HEK293 (cell line): ENCODE measurements at regions not wholly inside any gene's neighbourhood (a gene's known extent, or its start where the extent isn't known, plus 50 kb on each side); places are given as distances from the start of the nearest gene placed in this dataset.

Experiments used
- CTCF ChIA-PET: fragments of 350-600 bp; formaldehyde crosslinking; extraction: SDS; loops from one replicate; lab custom pipeline; 2021; ENCODE audit warnings: antibody characterized with exemption; lab: Yijun Ruan, JAX
- POLR2A ChIA-PET: fragments of 300-600 bp; formaldehyde crosslinking; extraction: SDS; loops from one replicate; lab custom pipeline; 2020; ENCODE audit warnings: antibody characterized with exemption, inconsistent platforms; lab: Yijun Ruan, JAX
- H3K27ac ChIP-seq: fragments of 200-500 bp; sonication (Bioruptor generic); 2 replicates; pipeline ENCODE4 v1.5.1; 2014; ENCODE audit warnings: low read depth, low read length, control low read depth, inconsistent platforms; ENCODE audit errors: extremely low read depth
- H3K36me3 ChIP-seq, 2 experiments: fragments of 200-500 bp in 1 of 2; sonication (Bioruptor generic) in 1 of 2; 1 replicate in 1 of 2; 2 replicates in 1 of 2; pipeline ENCODE4 v1.5.1; 2014 to 2017; ENCODE audit warnings: inconsistent platforms in 2 of 2, low read length in 2 of 2; ENCODE audit not compliant: control insufficient read depth in 2 of 2, insufficient read depth in 1 of 2
- H3K4me1 ChIP-seq: fragments of 200-500 bp; sonication (Bioruptor generic); 2 replicates; pipeline ENCODE4 v1.5.1; 2014; ENCODE audit warnings: mild to moderate bottlenecking, low read length, inconsistent platforms; ENCODE audit not compliant: control insufficient read depth, insufficient read depth
- H3K4me3 ChIP-seq: 2 replicates; pipeline ENCODE4 v1.5.1; 2011; ENCODE audit warnings: low read depth, mild to moderate bottlenecking, control low read depth, low read length, moderate library complexity
- H3K9me3 ChIP-seq: fragments of 200-500 bp; sonication (Bioruptor generic); 2 replicates; pipeline ENCODE4 v1.5.1; 2014; ENCODE audit warnings: low read depth, low read length, inconsistent platforms; ENCODE audit not compliant: control insufficient read depth, insufficient read depth
- FEZF1 ChIP-seq: fragments of 450-650 bp; formaldehyde crosslinking; IDR thresholded peaks from 2 replicates; pipeline ENCODE4 v1.5.1; 2016; ENCODE audit warnings: missing biosample characterization, missing genetic modification characterization
- GLIS1 ChIP-seq: fragments of 450-650 bp; formaldehyde crosslinking; IDR thresholded peaks from 2 replicates; pipeline ENCODE4 v1.5.1; 2016; ENCODE audit warnings: missing biosample characterization, missing genetic modification characterization
- IKZF3 ChIP-seq: fragments of 450-650 bp; IDR thresholded peaks from 2 replicates; pipeline ENCODE4 v1.5.0; 2018; ENCODE audit warnings: missing biosample characterization, mild to moderate bottlenecking, missing genetic modification characterization, moderate library complexity
- KLF16 ChIP-seq: fragments of 450-650 bp; formaldehyde crosslinking; IDR thresholded peaks from 2 replicates; pipeline ENCODE4 v1.5.1; 2017; ENCODE audit warnings: missing biosample characterization, missing genetic modification characterization
- MZF1 ChIP-seq: fragments of 450-650 bp; formaldehyde crosslinking; IDR thresholded peaks from 2 replicates; pipeline ENCODE4 v1.5.1; 2017; ENCODE audit warnings: missing biosample characterization, missing genetic modification characterization, borderline replicate concordance
- SCRT1 ChIP-seq: fragments of 450-650 bp; formaldehyde crosslinking; IDR thresholded peaks from 2 replicates; pipeline ENCODE4 v1.5.1; 2016; ENCODE audit warnings: missing biosample characterization, missing genetic modification characterization, borderline replicate concordance
- SCRT2 ChIP-seq: fragments of 450-650 bp; formaldehyde crosslinking; IDR thresholded peaks from 2 replicates; pipeline ENCODE4 v1.5.1; 2016; ENCODE audit warnings: missing biosample characterization, missing genetic modification characterization
- TRIM28 ChIP-seq: IDR thresholded peaks from 2 replicates; pipeline ENCODE4 v1.6.1; 2011; ENCODE audit warnings: low read length, control low read depth, borderline replicate concordance
- ZBTB8A ChIP-seq: fragments of 450-650 bp; formaldehyde crosslinking; IDR thresholded peaks from 2 replicates; pipeline ENCODE4 v1.5.1; 2016; ENCODE audit warnings: missing biosample characterization, missing genetic modification characterization
- ZFP41 ChIP-seq: fragments of 450-650 bp; formaldehyde crosslinking; IDR thresholded peaks from 2 replicates; pipeline ENCODE4 v1.5.1; 2016; ENCODE audit warnings: missing biosample characterization, missing genetic modification characterization, borderline replicate concordance
- ZNF10 ChIP-seq: fragments of 450-650 bp; formaldehyde crosslinking; IDR thresholded peaks from 2 replicates; pipeline ENCODE4 v1.5.1; 2017; ENCODE audit warnings: missing biosample characterization, missing genetic modification characterization
- ZNF112 ChIP-seq: fragments of 450-650 bp; formaldehyde crosslinking; IDR thresholded peaks from 2 replicates; pipeline ENCODE4 v1.5.0; 2017; ENCODE audit warnings: missing biosample characterization, missing genetic modification characterization
- ZNF19 ChIP-seq: fragments of 450-650 bp; formaldehyde crosslinking; IDR thresholded peaks from 2 replicates; pipeline ENCODE4; 2016; ENCODE audit warnings: missing biosample characterization, missing genetic modification characterization, low read depth
- ZNF335 ChIP-seq: fragments of 450-650 bp; formaldehyde crosslinking; conservative IDR thresholded peaks from 2 replicates; pipeline ENCODE4 v1.5.1; 2016; ENCODE audit warnings: missing biosample characterization, missing genetic modification characterization
- ZNF544 ChIP-seq: fragments of 450-650 bp; formaldehyde crosslinking; IDR thresholded peaks from 2 replicates; pipeline ENCODE4 v1.5.0; 2017; ENCODE audit warnings: missing biosample characterization, missing genetic modification characterization
- ZNF555 ChIP-seq: fragments of 450-650 bp; formaldehyde crosslinking; conservative IDR thresholded peaks from 2 replicates; pipeline ENCODE4 v1.5.1; 2017; ENCODE audit warnings: missing biosample characterization, mild to moderate bottlenecking, missing genetic modification characterization, inconsistent platforms
- ZNF561 ChIP-seq: fragments of 450-650 bp; IDR thresholded peaks from 2 replicates; pipeline ENCODE4 v1.5.1; 2018; ENCODE audit warnings: missing biosample characterization, missing genetic modification characterization, borderline replicate concordance
- ZNF629 ChIP-seq: fragments of 450-650 bp; formaldehyde crosslinking; IDR thresholded peaks from 2 replicates; pipeline ENCODE4 v1.5.1; 2017; ENCODE audit warnings: missing biosample characterization, missing genetic modification characterization
- ZNF768 ChIP-seq: fragments of 450-650 bp; formaldehyde crosslinking; IDR thresholded peaks from 2 replicates; pipeline ENCODE4 v1.5.1; 2018; ENCODE audit warnings: missing biosample characterization, mild to moderate bottlenecking, missing genetic modification characterization
- ZNF843 ChIP-seq: fragments of 450-650 bp; formaldehyde crosslinking; IDR thresholded peaks from 2 replicates; pipeline ENCODE4 v1.5.1; 2016; ENCODE audit warnings: missing biosample characterization, missing genetic modification characterization
- TF ChIP-seq, protein P1 (sequence below): fragments of 450-650 bp; IDR thresholded peaks from 2 replicates; pipeline ENCODE4 v1.5.1; 2018; ENCODE audit warnings: missing biosample characterization, missing genetic modification characterization
- TF ChIP-seq, protein P2 (sequence below): fragments of 450-650 bp; formaldehyde crosslinking; IDR thresholded peaks from 2 replicates; pipeline ENCODE4 v1.5.1; 2017; ENCODE audit warnings: missing biosample characterization, mild to moderate bottlenecking, missing genetic modification characterization, moderate library complexity
- TF ChIP-seq, protein P3 (sequence below): fragments of 450-650 bp; formaldehyde crosslinking; IDR thresholded peaks from 2 replicates; pipeline ENCODE4 v1.5.1; 2016; ENCODE audit warnings: missing biosample characterization, missing genetic modification characterization

DNA sequence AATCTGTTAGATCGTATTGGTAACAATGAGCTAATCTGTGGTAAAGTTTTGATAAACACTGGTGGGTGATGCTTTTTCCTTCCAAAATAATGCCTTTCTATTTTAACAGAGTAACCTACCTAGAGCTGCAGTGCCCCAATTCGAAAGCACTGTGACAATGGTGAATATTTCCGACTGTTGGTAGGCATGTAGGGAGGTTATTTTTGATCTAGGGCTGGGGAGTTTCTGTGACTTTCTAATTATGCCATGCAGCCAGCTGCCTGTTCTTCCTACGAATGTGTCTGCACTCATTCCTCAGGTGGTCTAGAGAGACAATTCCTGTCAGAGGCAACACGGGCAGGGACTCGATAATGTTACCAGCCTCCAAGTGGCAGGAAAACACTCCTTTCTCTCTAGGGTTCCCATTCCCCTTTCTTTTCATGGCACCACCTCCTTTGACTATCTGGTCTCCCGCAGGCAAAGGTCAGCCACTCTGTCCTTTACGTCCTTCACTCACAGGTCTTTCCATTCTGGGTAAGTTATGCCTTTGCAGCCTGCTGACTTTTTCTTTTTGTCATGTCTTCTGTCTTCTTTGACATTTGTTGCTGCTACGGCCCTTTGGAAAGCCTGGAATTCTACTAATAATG, 167.2 kb upstream of the MGAT5 start:
- CTCF ChIA-PET = interaction anchor here (1.3 kb wide), 1 partner anchor 159 kb away, joined by 3 read pairs; no protein-coding TSS in a partner anchor

DNA sequence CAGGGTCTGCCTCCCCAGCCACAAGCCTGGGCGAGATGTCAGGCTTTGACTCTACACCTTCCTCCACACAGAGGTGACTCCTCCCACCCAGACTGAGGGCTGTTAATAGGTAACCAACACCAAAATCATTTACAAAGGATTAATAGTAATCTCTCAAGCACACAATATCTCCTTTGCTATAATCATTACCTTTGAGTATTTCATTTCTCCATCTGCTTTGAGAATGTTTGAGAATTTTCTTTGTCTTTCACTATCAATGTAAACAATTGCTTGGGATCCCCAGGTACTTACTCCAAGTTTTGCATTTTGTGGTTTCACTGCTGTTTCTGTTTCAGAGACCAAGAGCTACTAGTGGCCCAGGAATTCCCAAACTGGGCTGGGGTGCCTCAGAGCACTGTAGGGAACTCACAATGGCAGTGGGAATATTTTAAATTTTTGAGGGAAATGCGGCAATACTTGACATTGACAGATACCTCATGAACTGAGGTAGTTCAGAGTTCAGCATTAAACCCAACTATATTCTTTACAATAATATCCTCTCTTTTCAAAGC, 166.4 kb upstream of the MGAT5 start:
- H3K27ac ChIP-seq = no peak overlapping the region
- H3K9me3 ChIP-seq = no peaks in the 10 kb centered on the region
- H3K4me3 ChIP-seq = no peak overlapping the region
- no peak for TF ChIP-seq ZFP41 (tag by site-specific recombination)
- no peak for TF ChIP-seq ZBTB8A (tag by site-specific recombination)
- TF ChIP-seq KLF16 = no peak
- no peak for TF ChIP-seq ZNF555 (tag by site-specific recombination)
- TF ChIP-seq TRIM28 = no peak
- TF ChIP-seq, protein P1, sequence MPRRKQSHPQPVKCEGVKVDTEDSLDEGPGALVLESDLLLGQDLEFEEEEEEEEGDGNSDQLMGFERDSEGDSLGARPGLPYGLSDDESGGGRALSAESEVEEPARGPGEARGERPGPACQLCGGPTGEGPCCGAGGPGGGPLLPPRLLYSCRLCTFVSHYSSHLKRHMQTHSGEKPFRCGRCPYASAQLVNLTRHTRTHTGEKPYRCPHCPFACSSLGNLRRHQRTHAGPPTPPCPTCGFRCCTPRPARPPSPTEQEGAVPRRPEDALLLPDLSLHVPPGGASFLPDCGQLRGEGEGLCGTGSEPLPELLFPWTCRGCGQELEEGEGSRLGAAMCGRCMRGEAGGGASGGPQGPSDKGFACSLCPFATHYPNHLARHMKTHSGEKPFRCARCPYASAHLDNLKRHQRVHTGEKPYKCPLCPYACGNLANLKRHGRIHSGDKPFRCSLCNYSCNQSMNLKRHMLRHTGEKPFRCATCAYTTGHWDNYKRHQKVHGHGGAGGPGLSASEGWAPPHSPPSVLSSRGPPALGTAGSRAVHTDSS (tag by site-specific recombination) = no peak
- no peak for TF ChIP-seq ZNF19 (tag by site-specific recombination)
- TF ChIP-seq, protein P2, sequence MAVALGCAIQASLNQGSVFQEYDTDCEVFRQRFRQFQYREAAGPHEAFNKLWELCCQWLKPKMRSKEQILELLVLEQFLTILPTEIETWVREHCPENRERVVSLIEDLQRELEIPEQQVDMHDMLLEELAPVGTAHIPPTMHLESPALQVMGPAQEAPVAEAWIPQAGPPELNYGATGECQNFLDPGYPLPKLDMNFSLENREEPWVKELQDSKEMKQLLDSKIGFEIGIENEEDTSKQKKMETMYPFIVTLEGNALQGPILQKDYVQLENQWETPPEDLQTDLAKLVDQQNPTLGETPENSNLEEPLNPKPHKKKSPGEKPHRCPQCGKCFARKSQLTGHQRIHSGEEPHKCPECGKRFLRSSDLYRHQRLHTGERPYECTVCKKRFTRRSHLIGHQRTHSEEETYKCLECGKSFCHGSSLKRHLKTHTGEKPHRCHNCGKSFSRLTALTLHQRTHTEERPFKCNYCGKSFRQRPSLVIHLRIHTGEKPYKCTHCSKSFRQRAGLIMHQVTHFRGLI (tag by site-specific recombination) = no peak
- no peak for TF ChIP-seq ZNF544
- no peaks in the 10 kb centered on the region for H3K4me1 ChIP-seq
- H3K36me3 ChIP-seq = no peaks in the 10 kb centered on the region
- ChIA-PET CTCF (no interaction called here), POLR2A (no interaction called here)

More for the DNA sequence above, 167.2 kb upstream of the MGAT5 start:
- Histone ChIP-seq H3K4me3 (no peak overlapping the region), H3K36me3 (no peaks in the 10 kb centered on the region), H3K9me3 (no peaks in the 10 kb centered on the region), H3K4me1 (no peaks in the 10 kb centered on the region), H3K27ac (no peak overlapping the region)
- 0 out of 2 replicates have a peak, but pooled peaks have one; percentile 32 for TF ChIP-seq SCRT2 (tag by site-specific recombination)
- TF ChIP-seq SCRT1 (tag by site-specific recombination) = 0 out of 2 replicates have a peak, but pooled peaks have one; percentile 17
- no peak for TF ChIP-seq ZNF112
- POLR2A ChIA-PET = no interaction called here

DNA sequence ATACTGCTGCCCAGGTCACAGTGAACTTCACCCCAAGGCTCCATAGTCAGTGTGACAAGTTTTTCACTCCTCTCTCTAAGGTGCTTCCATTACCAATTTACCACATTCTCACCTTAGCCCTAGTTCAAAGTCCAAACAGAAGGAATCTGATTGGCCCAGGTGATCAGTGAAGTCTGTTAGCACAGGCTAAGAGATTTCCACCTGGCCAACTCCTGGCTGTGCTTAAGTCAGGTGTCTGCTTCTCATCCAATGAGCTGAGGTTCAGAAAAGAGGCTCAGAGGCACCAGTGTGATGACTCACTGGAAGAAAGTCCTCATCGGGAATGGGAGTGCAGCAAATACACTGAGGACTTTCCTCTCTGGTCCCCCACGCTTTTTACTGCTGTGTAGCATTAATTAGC, 164.4 kb upstream of the MGAT5 start:
- ChIA-PET CTCF (interaction anchor here (0.6 kb wide), 1 partner anchor 18 kb away, joined by 3 read pairs; no protein-coding TSS in a partner anchor), POLR2A (no interaction called here)
- Histone ChIP-seq H3K36me3 (no peaks in the 10 kb centered on the region), H3K4me3 (no peak overlapping the region), H3K27ac (no peak overlapping the region), H3K4me1 (no peaks in the 10 kb centered on the region)
- TF ChIP-seq MZF1 (no peak), ZNF10 (tag by site-specific recombination) (no peak), IKZF3 (tag by site-specific recombination) (no peak), ZNF629 (tag by site-specific recombination) (no peak), FEZF1 (no peak), ZNF768 (tag by site-specific recombination) (no peak), GLIS1 (no peak), ZNF843 (tag by site-specific recombination) (no peak), ZNF561 (no peak), ZNF335 (tag by site-specific recombination) (no peak)
- TF ChIP-seq, protein P3, sequence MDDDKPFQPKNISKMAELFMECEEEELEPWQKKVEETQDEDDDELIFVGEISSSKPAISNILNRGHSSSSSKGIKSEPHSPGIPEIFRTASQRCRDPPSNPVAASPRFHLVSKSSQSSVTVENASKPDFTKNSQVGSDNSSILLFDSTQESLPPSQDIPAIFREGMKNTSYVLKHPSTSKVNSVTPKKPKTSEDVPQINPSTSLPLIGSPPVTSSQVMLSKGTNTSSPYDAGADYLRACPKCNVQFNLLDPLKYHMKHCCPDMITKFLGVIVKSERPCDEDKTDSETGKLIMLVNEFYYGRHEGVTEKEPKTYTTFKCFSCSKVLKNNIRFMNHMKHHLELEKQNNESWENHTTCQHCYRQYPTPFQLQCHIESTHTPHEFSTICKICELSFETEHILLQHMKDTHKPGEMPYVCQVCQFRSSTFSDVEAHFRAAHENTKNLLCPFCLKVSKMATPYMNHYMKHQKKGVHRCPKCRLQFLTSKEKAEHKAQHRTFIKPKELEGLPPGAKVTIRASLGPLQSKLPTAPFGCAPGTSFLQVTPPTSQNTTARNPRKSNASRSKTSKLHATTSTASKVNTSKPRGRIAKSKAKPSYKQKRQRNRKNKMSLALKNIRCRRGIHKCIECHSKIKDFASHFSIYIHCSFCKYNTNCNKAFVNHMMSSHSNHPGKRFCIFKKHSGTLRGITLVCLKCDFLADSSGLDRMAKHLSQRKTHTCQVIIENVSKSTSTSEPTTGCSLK (tag by site-specific recombination) = no peak
- TF ChIP-seq, all 188 proteins: peak for 0
- H3K9me3 ChIP-seq = no peaks in the 10 kb centered on the region
